CD4-positive, alpha-beta T cell treated with Interleukin-2 at 100 ng/mL for 4 hours (primary cell): ENCODE measurements at regions not wholly inside any gene's neighbourhood (a gene's known extent, or its start where the extent isn't known, plus 50 kb on each side); places are given as distances from the start of the nearest gene placed in this dataset.
"Not testable (repeated sequence)": the region's sequence is repeated elsewhere in the genome, so short reads cannot be mapped to it uniquely, and the experiment has no call there.

Experiments
- DNase-seq: peaks from one replicate; pipeline ENCODE4 v3.0.0-alpha.2; 2020; ENCODE audit warnings: low spot score

DNA sequence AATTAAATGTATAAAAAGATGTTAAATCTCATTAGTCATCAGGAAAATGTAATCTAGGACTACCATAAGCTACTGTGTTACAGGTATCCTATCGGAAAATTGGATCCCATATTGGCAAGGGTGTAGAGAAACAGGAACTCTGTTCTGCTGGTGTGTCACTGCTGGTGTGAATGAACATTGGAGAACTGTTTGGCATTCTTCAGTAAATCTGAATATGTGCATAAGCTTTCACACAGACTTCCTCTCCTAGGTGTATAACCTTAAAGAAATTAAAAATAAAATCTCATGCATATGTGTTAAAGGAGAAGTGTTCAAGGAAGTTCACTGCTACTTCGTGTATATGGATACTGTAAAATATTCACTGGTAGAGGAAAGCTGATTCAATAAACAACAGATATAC lies 484.6 kb upstream of the TLE4 start:
- DNase-seq: no peak

DNA sequence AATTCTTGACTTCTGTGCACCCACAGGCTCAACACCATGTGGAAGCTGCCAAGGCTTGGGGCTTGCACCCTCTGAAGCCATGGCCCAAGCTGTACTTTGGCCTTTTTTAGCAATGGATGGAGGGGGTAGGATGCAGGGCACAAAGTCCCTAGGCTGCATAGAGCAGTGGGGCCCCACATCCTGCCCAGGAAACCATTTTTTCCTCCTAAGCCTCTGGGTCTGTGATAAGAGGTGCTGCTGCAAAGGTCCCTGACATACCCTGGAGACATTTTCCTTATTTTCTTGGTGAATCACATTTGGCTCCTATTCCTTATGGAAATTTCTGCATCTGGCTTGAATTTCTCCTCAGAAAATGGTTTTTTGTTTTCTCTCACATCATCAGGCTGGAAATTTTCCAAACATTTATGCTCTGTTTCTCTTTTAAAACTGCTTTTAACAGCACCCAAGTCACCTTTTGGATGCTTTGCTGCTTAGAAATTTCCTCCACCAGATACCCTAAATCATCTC lies 482.7 kb upstream of the TLE4 start:
- DNase-seq: no peak

DNA sequence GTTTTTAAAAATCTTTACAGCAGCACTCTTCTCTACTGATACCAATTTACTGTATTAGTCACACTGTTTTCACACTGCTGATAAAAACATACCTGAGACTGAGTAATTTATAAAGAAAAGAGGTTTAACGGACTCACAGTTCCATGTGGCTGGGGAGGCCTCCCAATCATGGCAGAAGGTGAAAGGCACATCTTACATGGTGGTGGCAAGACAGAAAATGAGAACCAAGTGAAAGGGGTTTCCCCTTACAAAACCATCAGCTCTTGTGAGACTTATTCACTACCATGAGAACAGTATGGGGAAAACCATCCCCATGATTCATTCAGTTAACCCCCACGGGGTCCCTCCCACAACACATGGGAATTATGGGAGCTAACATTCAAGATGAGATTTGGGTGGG lies 481.9 kb upstream of the TLE4 start:
- not testable (repeated sequence) for DNase-seq

DNA sequence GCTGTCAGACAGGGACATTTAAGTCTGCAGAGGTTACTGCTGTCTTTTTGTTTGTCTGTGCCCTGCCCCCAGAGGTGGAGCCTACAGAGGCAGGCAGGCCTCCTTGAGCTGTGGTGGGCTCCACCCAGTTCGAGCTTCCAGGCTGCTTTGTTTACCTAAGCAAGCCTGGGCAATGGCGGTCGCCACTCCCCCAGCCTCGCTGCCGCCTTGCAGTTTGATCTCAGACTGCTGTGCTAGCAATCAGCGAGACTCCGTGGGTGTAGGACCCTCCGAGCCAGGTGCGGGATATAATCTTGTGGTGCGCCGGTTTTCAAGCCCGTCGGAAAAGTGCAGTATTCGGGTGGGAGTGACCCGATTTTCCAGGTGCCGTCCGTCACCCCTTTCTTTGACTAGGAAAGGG lies 468.5 kb upstream of the TLE4 start:
- not testable (repeated sequence) for DNase-seq

DNA sequence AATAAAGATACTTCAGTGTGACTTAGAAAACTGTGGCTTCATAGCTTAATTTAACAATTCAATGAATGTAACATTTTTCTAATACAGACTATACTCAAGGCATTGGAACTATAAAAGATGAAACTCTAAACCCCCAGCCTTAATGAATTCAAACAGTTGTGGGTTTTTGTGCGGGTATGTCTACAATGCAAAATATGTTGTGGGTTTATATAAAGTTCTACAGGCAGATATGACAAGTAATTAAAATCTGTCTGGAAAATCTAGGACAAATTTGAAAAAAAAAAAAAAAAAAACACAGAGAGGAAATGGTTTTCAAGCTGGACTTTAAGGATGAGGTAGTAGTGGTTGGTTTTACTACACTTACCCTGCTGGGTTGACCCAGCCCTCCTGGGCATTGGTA lies 467.5 kb upstream of the TLE4 start:
- no peak for DNase-seq

DNA sequence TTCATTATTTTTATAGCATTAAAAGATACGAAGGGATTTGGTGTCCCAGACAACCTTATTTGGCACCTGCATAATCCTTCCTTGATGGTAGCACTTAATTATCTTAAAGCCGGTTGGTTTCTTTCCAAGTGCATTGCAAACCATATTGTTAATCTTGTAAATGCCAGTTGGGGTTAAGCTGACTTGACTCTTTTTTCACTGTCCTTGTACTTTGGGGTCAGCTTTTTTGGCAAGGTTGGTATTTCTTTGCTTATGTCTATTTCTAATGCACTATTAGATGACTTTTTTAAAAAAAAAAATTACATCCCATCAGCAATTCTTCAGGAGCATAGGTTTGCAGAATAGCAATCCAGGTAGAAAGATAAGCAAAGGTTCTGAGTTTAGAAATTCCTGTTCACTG lies 466.8 kb upstream of the TLE4 start:
- DNase-seq: no peak

DNA sequence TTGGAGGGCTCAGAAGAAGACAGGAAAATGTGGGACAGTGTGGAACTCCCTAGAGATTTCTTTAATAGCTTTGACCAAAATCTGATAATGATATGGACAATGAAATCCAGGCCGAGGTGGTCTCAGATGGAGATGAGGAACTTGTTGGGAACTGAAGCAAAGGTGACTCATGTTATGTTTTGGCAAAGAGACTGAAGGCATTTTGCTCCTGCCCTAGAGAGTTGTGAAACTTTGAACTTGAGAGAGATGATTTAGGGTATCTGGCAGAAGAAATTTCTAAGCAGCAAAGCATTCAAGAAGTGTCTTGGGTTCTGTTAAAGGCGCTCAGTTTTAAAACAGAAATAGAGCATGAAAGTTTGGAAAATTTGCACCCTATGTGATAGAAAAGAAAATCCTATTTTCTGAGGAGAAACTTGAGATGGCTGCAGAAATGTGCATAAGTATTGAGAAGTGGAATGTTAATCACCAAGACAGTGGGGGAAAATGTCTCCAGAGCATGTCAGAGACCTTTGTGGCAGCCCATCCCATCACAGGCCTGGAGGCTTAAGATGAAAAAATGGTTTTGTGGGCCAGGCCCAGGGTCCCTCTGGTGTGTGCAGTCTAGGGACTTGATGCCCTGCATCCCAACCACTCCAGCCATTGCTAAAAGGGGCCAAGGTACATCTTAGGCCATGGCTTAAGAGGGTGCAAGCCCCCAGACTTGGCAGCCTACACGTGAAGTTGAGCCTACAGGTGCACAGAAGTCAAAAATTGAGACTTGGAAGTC lies 463.7 kb upstream of the TLE4 start:
- DNase-seq: no peak

DNA sequence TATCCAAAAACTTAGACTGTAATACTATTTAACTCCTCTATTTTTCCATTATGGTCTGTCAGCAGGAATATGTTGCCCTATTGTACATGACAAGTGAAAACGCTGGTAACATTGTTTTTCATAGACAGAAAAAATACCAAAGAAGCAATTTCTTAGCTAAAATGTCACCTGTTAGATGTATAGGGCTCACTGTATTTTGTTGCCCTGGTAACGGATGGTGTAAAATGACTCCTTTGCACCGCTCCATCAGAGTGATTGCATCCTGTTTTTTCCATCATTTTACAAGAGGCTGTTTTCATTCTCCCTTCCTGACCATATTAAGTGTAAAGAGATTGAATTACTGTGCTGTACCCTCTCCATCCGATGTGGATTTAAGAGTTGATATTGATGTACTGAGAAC lies 460.1 kb upstream of the TLE4 start:
- DNase-seq: no peak

DNA sequence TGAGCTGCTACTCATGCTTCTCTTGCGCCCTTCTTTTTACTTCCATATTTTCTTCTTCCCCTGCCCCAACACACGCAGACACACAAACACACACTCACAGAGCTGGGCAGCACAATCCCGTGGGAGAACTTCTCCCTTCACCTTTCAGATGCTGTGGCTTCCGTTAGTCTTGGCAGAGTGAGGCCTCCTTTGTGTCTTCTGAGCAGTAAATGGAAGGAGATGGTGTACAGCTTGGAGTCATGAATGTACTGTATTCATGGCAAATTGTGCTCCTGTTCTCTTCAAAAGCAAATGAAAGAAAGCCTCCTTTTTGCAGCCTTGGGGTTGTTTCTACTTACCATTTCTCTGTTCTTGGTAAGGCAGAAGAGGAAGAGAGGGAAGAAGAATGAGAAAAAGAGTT lies 456.6 kb upstream of the TLE4 start:
- DNase-seq: no peak

DNA sequence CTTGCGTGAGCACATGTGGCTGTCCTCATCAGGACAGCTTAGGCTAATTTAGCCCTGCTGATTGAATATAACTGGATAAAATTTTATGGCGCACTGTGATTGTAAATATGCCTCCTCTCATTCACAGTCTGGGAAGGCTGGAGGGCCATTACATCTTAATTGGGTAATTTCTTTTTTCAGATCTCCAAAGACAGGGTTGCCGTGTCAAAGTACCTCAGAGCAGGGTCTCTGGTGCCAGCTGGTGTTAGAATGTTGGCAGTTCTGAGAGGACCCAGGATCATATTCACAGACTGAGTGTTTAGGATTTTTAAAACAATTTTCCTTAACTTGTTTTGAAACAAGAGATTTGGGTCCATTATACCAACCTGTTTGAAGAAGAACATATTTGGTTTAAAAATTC lies 455.7 kb upstream of the TLE4 start:
- no peak for DNase-seq

DNA sequence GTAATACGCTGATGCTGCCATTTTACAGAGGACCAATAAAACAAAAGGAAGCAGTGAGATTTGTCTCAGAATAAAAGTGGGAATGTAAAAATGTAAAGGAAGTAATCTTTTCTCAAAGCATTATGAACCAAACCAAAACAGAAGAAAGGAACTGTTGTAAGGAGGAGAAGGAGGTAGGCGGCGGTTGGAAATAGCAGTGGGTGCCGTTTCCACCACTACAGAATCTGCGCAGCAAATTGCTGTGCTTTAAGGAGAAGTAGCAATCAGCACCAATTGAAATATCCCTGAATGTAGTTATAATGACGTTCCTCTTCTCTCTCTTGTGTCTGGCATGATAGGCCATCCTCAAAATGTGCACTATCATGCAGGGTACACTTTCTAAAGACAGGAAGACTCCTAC lies 455.1 kb upstream of the TLE4 start:
- DNase-seq: no peak

DNA sequence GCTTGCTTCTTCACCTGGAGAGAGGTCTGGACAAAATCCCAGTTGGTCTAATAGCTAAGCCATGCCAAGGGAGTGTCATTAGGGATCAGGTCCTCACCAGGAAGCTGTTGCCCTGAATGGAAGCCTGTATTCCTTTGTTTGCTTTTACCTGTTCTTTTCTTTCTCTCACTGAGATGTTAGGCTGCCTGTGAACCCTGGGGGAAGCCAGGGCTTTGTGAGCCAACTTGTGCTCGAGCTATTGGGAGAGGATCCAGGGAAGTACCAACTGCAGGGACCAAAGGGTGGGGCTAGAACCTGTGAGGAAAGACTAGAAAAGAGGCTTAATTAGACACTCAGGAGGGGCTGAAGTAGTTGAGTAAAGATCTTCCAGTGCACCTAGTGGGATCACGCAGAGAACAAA lies 451.2 kb upstream of the TLE4 start:
- DNase-seq: no peak

DNA sequence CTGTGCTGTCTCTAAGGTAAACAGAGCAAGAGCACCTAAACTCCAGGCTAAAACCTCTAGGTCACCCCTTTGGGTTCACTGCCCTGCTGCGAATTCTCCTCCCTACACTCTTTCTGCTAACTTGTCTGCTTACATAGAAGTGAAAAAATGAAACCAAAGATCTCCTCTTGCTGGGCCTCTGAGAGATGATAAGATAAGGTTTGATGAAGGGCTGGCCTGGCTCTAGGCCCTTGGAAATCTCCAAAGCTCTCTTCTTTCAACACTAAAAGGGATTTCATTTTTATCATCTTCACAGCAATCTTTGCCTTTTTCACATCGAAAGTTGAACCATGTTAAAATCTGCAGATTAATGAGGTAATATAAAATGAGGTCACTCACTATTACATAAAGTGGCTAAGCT lies 450.8 kb upstream of the TLE4 start:
- DNase-seq: no peak

DNA sequence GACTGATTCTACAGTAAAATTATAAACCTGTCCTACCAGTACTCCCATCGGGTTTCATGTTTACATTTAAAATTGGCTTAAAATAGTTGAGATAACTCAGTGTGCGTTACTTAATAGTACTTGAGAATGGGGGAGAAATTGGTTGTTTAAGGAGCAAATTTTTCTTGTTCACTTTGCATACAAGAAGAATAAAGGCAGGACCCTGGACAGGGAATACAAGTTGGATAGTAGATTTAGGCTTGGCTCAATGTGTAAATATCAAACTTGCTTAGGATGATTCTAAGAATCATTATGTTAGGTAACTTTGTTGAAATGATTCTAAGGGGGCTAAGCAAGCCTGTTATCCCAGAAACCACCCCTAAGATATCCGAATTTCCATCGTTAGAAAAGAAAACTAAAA lies 448.4 kb upstream of the TLE4 start:
- DNase-seq: no peak

DNA sequence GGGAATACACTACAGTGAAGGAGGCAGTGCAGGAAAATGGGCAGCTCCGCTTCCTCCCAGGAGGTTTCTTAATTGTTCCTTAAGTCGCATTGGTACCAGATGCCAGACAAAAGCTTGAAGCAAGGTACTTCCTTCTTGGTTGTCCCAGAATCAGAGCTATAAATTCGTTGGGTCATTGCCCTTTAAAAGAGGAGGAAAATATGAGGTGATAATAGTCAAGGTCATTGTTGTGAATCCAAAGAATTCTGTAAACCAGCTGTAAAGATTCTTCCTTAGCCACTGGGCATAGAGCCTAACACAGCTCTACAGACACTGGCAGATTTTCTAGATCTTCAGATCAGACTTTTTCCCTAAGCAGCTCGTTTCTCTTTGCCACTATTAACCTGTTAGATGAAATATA lies 444.1 kb upstream of the TLE4 start:
- no peak for DNase-seq

DNA sequence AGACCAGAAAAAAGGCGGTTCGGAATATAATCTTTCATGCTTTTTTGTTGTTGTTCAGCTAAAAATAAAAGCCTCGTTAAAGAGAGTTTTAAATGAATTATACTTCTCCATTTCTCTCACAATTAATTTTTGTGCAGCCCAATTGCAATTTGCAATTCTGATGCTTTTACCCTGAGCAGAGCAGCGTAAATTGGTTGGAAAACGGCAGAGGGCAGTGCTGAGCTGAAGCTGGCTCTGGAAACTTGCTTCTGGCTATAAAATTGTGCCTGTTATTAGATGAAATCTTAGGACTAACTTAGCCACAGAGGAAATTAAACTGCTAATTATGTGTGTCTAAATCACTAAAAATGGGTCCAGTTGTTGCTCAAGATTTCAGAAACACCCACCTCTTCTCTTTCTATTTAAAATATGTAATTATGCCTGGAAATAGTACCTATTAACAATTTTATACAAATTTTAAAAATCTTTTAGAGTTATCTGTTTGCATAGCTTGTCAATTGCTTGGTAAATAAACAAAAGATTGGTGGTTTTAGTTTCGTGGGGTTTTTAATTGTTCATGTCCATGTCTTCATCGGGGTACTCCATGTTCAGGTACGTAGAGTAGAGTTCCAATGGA lies 441.8 kb upstream of the TLE4 start:
- no peak for DNase-seq

DNA sequence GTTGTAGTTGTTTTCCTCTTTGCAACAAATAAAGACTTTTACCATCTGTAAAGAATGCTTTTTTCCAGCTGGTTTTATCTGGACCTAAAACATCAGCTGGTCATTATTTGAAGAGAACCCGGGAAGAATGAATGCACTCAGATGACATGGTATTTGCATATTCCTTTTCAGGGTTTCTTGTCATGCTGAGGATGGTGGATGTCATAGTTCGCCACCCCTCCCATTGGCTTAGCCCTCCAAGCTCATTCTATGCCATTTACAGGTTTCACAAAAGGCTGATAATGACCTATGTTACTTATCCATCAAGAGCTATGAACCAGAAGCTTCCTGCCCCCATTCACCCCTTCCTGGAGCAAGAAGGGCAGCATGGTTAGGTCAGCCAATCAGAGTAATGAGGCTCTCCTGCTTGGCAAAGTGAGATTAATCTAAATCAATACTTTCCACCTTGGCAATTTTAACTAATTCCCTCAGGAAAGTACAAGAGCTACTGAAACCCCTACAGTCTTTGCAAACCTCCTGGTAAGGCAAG lies 440.5 kb upstream of the TLE4 start:
- no peak for DNase-seq

DNA sequence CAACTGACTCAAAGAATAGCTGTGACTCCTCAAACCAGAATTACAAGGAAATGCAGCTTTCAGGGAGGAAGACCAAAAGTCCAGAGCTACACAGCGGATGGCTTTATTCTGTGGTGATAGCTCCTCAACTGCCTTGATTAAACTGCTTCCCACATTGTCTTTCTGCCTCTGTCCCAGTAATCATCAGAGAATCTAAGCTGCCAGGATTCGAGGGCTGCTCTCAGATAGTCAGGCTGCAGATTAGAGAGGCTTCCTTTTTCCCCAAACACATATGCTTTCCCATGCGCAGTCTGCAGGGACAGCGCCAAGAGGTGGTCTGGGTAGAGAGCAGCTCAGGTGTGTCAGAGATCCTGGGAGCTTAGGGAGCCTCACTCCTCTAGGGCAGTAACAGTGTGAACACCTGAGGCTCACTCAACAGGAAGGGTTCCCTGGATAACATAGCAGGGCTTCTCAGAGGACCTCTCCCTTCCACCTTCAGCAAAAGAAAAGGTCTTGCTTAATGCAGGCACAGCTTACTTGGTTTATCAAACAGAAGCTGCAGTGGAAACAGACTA lies 439.9 kb upstream of the TLE4 start:
- DNase-seq: no peak

DNA sequence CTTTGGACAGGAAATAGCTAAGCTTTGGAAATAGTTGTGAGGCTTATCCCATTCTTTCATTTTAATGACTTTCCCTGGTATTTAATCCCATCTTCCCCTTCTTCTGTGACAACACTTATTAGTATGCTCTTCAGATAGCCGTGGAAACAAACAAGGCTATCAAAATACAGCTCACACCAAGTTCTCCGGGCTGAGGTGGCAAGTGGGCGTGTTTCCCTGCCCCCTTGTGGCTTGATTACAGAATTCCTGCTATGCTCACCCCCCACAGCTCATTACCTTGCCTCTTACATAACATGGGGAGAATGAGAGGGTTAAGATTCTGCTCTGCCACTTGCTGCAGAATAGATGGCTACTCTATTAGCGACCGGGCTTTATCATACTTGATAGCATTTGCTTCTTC lies 437.1 kb upstream of the TLE4 start:
- DNase-seq: no peak

DNA sequence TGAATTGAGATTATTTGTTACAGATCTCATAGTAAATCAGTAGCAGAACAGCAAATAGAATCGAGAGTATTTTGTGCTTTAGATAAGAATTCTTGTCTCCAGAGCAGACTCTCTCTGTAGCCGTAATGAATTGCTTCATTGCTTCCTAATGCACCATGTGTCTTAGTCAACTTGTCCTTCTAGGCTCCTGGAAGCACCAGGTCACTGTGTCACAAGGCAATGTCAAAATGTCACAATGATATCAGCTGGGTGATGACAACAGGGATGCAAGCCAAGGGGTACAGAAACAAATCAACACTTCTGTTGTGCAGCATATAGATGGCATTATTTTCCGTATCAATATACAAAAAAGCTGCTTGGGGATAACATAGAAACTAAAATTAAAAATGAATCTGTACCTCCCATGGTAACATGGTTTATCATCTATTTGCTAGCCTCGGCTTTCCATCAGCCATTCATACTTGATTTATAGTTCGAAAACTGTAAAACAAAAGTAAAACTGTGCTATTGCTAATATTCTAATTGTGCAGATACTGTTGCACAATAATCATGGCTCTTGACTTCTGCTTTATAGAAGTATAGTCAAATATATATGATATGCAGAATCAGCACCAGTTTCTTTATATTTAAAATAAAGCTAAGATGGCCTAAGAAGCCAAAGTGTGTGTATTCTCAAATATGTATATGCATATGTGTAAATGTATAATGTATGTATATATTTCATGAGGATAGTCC lies 435.9 kb upstream of the TLE4 start:
- no peak for DNase-seq

DNA sequence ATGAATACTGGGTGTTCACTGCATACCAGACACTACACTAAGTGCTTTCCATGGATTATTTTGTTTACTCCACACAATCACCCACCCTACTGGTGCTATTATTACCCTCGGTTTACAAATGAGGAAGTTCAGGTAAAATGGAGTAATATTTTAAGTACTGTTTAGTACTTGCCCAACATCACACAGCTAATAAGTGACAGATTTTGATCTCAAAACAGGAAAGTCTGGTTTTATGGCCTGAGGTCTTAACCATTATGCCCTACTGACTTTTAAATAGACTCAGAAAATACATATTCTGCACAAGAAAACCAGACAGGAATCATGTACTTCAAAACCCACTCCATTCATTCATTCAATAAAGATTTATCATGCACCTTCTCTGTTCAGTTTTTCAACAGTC lies 431.0 kb upstream of the TLE4 start:
- no peak for DNase-seq

DNA sequence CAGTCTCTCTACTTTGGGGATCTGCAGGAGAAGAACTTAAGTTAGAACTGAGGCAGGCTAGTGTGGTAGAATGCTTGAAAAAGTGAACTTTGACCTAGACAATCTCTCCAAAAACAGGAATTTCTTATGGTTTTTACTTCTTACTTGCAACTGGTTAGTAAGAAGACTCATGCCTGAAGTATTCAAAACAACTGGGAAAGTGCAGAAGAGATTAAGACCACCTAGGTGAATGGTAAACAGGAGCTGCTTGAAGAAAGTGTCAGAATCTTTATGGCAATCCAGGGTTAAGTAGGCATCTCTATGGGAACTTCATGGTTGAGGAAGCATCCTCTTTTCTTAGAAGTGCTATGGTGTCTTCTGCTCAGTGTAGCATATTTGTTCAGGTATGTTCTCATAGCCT lies 428.6 kb upstream of the TLE4 start:
- DNase-seq: no peak

DNA sequence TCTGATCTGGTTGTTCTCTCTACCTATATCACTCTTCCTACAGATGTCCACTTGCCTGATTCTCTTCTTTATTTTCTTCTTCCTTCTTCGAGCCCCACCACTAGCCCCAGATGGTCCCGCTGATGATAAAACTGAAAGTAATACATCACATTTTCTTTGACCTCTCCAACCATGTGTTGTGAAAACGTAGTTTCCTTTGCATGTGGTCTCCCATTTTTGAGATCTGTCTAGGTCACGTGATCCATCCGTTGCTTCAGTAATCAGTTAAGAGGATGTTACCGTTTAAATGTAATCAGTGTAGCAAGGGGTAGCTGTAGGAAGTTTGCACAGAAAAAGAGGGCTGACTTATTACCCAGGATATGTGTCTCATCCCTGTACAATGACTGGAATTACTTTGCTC lies 426.3 kb upstream of the TLE4 start:
- DNase-seq: no peak
